K562 (cell line): ENCODE measurements at regions not wholly inside any gene's neighbourhood (a gene's known extent, or its start where the extent isn't known, plus 50 kb on each side); places are given as distances from the start of the nearest gene placed in this dataset.

Experiments used
- MLX ChIP-seq, 2 experiments: fragments of 450-650 bp in 1 of 2; sonication (generic) in 1 of 2; formaldehyde crosslinking; conservative IDR thresholded peaks; 2 replicates each; pipeline versions ENCODE4 v1.4.0 to v1.8.1; 2020 to 2022; ENCODE audit warnings: mild to moderate bottlenecking in 1 of 2, missing genetic modification reagents in 1 of 2
- RFX5 ChIP-seq: IDR thresholded peaks from 2 replicates; pipeline ENCODE4 v1.6.1; 2011; ENCODE audit warnings: low read depth, mild to moderate bottlenecking, improper control_type of control experiment, low read length
- SP1 ChIP-seq: sonication (generic); formaldehyde crosslinking; IDR thresholded peaks from 2 replicates; pipeline ENCODE4 v1.8.1; 2022; ENCODE audit warnings: mild to moderate bottlenecking, missing genetic modification reagents
- TF ChIP-seq, protein P1 (sequence below), 2 experiments: fragments of 450-650 bp in 1 of 2; IDR thresholded peaks; 2 replicates each; pipeline ENCODE4 v1.6.1; 2011 to 2017; ENCODE audit warnings: low read depth in 2 of 2, antibody characterized with exemption in 1 of 2, borderline replicate concordance in 1 of 2, low read length in 1 of 2, mild to moderate bottlenecking in 1 of 2, mixed read lengths in 1 of 2; ENCODE audit not compliant: control insufficient read depth in 1 of 2
- TF ChIP-seq, protein P2 (sequence below), 3 experiments: IDR thresholded peaks in 2 of 3; conservative IDR thresholded peaks in 1 of 3; 2 replicates each; pipeline ENCODE4 v1.5.1; 2011 to 2012; ENCODE audit warnings: low read length in 3 of 3, mild to moderate bottlenecking in 3 of 3, control low read depth in 2 of 3, improper control_type of control experiment in 1 of 3, inconsistent platforms in 1 of 3, low read depth in 1 of 3, mixed read lengths in 1 of 3, moderate library complexity in 1 of 3; ENCODE audit not compliant: insufficient read depth in 2 of 3

- TF ChIP-seq MLX (CRISPR knock-in tag; conservative IDR thresholded peaks at IDR 0.05) (no peak), SP1 (CRISPR knock-in tag) (no peak), RFX5 (no peak)
- TF ChIP-seq, protein P1, sequence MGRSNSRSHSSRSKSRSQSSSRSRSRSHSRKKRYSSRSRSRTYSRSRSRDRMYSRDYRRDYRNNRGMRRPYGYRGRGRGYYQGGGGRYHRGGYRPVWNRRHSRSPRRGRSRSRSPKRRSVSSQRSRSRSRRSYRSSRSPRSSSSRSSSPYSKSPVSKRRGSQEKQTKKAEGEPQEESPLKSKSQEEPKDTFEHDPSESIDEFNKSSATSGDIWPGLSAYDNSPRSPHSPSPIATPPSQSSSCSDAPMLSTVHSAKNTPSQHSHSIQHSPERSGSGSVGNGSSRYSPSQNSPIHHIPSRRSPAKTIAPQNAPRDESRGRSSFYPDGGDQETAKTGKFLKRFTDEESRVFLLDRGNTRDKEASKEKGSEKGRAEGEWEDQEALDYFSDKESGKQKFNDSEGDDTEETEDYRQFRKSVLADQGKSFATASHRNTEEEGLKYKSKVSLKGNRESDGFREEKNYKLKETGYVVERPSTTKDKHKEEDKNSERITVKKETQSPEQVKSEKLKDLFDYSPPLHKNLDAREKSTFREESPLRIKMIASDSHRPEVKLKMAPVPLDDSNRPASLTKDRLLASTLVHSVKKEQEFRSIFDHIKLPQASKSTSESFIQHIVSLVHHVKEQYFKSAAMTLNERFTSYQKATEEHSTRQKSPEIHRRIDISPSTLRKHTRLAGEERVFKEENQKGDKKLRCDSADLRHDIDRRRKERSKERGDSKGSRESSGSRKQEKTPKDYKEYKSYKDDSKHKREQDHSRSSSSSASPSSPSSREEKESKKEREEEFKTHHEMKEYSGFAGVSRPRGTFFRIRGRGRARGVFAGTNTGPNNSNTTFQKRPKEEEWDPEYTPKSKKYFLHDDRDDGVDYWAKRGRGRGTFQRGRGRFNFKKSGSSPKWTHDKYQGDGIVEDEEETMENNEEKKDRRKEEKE (IDR thresholded peaks at IDR 0.05; ENCODE audit: borderline replicate concordance in 1 of 2, control insufficient read depth in 1 of 2, low read depth in 2 of 2, low read length in 1 of 2): no peak
- TF ChIP-seq, protein P2, sequence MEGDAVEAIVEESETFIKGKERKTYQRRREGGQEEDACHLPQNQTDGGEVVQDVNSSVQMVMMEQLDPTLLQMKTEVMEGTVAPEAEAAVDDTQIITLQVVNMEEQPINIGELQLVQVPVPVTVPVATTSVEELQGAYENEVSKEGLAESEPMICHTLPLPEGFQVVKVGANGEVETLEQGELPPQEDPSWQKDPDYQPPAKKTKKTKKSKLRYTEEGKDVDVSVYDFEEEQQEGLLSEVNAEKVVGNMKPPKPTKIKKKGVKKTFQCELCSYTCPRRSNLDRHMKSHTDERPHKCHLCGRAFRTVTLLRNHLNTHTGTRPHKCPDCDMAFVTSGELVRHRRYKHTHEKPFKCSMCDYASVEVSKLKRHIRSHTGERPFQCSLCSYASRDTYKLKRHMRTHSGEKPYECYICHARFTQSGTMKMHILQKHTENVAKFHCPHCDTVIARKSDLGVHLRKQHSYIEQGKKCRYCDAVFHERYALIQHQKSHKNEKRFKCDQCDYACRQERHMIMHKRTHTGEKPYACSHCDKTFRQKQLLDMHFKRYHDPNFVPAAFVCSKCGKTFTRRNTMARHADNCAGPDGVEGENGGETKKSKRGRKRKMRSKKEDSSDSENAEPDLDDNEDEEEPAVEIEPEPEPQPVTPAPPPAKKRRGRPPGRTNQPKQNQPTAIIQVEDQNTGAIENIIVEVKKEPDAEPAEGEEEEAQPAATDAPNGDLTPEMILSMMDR (IDR thresholded peaks at IDR 0.05 in 2 of 3, conservative IDR thresholded peaks at IDR 0.05 in 1 of 3; ENCODE audit: insufficient read depth in 2 of 3, low read depth in 1 of 3, low read length in 3 of 3): no peak
Observed at GRCh38 chr6:138563231-138563630, 63.9 kb upstream of the NHSL1 start.
